ENCODE measurements at regions not wholly inside any gene's neighbourhood (a gene's known extent, or its start where the extent isn't known, plus 50 kb on each side); places are given as distances from the start of the nearest gene placed in this dataset.

DNA sequence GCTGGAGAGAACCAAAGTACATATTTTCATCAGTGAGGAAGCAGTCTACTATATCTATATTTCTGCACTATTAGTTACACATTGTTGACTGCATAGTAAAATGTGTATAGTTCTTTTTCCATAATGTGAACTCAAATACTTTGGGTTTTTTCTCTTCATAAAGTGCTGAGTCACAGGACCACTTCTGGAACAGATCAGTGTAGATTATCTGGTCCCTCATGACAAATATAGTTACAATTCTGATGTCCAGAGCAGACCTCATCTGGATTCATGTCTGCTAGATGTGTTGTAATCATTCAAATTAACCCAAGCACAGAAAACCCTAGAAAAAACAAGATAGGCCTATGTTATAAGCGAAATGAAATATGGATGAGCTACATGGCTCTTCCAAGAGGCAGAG is 171.4 kb downstream of the SUCLA2 start:
- FAIRE-seq (no peak), DNase-seq (ENCODE audit: low spot score) (no peak)

- no peak for FAIRE-seq
- no peak for DNase-seq (ENCODE audit: low spot score)
These were observed 174.6 kb downstream of the SUCLA2 start for GRCh38 chr13:47826471-47826870.

DNA sequence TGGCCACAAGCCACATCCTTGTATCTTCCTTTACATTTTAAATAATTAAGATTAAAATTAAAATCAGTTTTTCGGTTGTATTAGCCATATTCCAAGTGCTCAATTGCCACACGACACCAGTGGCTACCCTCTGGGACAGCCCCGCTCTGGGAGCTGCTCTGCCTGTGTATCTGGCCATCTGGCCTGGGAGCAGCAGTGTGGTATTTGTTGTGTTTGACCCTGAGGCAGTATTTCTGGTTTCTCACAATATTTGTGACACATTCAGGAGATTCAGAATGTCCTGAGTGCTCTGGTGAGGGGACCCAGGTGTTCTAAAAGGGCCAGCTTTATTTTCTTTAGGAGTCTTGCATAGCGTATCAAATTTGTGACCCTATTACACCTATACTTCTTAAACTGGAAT is 179.0 kb downstream of the SUCLA2 start:
- DNase-seq (ENCODE audit: low spot score) = no peak

GRCh38 chr13:47816831-47817230 is 184.2 kb downstream of the SUCLA2 start:
- DNase-seq (ENCODE audit: low spot score) (no peak), FAIRE-seq (no peak)

More for the DNA sequence above, 179.0 kb downstream of the SUCLA2 start:
- no peak for FAIRE-seq

DNA sequence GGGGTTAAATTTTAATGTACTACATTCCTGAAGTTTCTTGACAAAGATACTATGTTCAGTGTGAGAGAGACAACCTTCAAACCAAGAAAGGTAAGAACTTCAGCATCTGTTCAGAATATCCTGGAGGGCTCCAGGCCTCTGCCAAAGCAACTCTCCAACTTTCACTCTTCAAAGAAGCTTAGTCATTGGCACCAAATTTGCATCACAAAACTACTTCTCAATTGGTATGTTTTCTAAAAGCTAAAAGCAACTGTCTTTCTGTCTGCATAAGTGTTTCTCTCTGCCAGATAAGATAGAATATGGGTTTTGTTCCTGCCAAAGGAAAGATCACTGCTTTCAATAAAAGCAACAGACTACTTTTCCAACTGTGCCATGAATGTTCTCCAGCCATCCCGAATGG is 187.4 kb downstream of the SUCLA2 start:
- no peak for DNase-seq (ENCODE audit: low spot score)
- FAIRE-seq = no peak

DNA sequence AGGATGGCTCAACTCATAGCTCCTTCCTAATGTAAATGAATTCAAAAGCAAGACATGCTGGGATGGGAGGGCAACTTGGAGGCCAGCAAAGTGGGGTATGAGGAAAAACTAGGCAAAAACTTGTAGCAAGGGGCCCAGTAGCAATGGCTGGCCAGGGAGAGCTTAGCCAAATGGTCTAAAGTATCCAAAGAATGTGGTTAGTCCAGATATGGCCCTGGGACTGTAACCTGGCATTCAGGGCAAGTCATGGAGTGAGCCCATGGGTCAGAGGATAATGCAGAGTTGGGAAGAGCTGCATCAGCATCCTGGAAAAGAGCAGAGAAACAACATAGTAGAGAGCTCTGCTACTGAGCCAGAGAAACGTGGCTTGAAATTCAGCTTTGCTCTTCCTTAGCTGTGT is 191.7 kb downstream of the SUCLA2 start:
- FAIRE-seq (no peak), DNase-seq (ENCODE audit: low spot score) (no peak)

GRCh38 chr13:47803131-47803530 is 197.9 kb downstream of the SUCLA2 start:
- DNase-seq (ENCODE audit: low spot score) = no peak
- no peak for FAIRE-seq

DNA sequence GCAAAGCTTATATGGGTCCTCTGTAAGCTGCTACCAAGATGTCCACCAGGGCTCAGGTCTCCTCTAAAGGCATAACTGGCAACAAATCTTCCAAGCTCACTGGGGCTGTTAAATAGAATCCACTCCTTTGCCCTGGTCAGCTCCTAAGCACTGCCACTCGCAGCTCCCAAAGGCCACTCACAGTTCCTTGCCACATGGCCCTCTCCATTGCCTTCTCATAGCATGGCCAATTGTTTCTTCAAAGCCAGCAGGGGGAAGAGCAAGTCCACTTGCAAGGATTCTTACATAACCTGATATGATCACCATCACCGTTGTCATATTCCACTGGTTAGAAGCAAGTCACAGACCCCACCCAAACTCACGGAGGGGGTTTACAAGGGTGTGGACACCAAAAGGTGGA is 199.5 kb downstream of the SUCLA2 start:
- no peak for FAIRE-seq

DNA sequence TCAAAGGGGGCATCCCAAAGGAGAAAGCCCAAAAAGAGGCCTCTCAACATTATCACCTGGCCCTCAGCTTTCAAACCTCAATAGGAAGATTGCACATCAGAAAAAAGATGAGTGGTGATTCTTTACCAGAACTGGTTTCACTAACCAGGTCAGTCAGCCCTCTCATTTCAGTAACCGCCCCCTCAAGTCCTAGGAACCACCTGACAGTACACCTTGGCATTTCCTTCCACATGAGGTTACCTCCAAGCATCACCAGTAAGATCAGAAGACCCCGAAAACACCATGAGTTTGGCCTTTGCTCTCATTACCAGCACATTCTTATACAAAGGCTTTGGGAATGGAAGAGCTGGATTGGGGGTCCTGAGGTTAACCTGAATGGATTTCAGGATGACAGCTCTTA is 200.5 kb downstream of the SUCLA2 start:
- DNase-seq (ENCODE audit: low spot score) (no peak), FAIRE-seq (no peak)

More for the DNA sequence above, 199.5 kb downstream of the SUCLA2 start:
- no peak for DNase-seq (ENCODE audit: low spot score)

DNA sequence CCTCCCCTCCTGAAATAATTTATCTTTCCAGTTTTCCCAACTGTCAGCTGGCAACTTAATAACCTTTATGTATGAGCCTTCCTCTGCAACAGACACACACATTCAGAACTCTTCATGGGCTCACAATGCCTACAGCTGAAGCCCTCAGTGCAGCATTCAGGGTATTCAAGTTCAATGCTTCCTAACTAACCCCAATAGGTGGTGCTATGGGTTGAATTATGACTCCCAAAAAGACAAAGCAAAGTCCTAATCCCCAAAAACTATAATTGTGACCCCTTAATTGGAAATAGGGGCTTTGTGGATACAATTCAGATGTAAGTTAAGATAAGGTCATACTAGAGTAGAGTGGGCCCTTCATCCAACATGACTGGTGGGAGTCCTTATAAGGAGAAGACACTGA is 202.2 kb downstream of the SUCLA2 start:
- FAIRE-seq (no peak), DNase-seq (ENCODE audit: low spot score) (no peak)

DNA sequence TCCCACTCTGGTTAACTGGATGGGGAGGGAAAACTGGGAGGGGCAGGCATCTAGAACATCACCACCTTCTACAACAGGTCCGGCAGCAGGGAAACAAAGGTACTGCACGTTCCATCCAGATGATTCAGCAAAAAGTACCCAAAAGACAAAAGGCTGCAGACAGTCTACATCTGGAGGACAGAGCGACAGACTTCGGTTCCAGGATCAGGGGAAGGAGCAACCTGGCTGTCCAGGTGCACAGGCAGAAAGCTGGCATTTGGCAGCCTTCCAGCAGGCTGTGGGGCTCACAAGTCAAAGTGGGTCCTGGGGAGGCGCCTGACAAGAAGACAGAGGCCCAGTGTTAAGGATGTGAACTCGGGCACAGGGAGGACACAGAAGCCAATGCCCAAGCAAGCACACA is 202.9 kb downstream of the SUCLA2 start:
- no peak for FAIRE-seq
- DNase-seq (ENCODE audit: low spot score) = no peak

DNA sequence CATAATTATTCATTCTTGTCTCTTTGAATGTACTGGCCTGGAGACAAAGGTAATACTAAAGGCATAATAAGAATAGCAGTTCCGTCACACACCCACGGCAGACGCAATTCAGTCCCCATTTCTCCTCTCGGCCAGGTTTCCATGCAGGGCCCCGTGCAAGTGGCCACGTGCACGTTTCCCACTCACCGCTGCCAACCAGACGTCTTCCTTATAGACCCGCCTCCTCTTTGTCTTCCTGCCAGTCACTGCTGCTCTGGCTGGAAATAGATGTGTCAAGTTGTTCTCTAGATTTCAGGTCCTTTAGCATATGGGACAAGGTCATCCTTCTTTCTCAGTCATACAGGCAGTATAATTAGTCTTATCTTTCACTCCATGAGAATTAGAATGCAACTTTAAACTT is 204.3 kb downstream of the SUCLA2 start:
- no peak for FAIRE-seq
- no peak for DNase-seq (ENCODE audit: low spot score)

GRCh38 chr13:47794963-47795362 is 206.1 kb downstream of the SUCLA2 start:
- FAIRE-seq (no peak), DNase-seq (ENCODE audit: low spot score) (peak; percentile 10)

DNA sequence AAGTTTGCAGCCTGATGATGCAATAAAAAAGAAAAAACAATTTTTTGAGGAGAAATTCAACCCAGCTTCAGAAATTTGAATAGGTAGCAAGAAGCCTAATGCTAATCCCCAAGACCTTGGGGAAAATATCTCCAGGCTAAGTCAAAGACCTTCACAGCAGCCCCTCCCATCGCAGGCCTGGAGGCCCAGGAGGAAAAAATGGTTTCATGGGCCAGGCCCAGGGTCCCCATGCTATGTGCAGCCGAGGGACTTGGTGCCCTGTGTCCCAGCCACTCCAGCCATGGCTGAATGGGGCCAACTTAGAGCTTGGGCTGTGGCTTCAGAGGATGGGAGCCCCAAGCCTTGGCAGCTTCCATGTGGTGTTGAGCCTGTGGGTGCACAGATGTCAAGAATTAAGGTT is 210.3 kb downstream of the SUCLA2 start:
- no peak for DNase-seq (ENCODE audit: low spot score)
- FAIRE-seq = no peak

- FAIRE-seq = no peak
- DNase-seq (ENCODE audit: low spot score) = no peak
These were observed 212.2 kb downstream of the SUCLA2 start for GRCh38 chr13:47788844-47789243.

GRCh38 chr13:47774671-47774994 is 226.4 kb downstream of the SUCLA2 start:
- no peak for DNase-seq (ENCODE audit: low spot score)
- no peak for FAIRE-seq

DNA sequence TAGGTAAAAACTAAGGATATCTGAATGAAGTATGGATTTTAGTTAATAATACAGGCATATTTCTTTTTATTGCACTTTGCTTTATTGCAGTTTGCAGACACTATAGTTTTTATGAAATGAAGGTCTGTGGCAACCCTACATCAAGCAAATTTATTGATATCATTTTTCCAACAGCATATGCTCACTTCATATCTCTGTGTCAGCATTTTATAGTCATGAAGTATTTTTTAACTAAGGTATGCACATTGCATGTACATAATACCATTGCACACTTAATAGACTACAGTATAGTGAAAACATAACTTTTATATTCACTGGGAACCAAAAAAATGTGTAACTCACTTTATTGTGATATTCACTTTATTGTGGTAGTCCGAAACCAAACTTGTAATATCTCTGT is 236.3 kb downstream of the SUCLA2 start:
- DNase-seq (ENCODE audit: low spot score) = no peak
- no peak for FAIRE-seq

DNA sequence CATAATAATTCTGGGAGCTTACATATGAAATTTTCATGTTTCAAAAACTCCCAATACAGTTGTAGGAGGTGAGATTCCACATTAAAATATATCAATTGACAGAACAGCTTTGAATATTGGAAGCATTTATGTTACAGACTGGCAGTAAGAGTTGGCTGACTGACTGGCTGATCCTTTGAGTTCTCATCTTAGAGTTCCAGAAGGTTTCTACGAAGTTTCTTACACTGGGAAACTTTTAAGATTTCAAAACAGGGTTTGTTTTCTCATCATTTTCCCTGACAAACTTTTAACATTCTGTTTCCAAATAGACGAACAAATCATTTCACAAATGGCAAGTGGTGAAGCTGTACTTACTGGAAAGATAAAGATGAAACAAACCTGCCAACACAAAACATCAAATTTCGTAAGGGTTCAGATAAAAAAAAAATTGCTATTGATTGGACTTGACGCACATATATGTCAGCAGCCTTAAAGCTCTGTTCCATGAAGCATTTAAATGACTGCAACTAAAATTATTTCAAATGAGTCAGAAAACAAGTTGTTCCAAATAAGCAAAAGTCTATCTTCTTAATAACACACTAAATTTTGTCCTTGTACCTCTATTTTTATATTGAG is 243.5 kb downstream of the SUCLA2 start:
- FAIRE-seq = no peak
- DNase-seq (ENCODE audit: low spot score) = no peak

DNA sequence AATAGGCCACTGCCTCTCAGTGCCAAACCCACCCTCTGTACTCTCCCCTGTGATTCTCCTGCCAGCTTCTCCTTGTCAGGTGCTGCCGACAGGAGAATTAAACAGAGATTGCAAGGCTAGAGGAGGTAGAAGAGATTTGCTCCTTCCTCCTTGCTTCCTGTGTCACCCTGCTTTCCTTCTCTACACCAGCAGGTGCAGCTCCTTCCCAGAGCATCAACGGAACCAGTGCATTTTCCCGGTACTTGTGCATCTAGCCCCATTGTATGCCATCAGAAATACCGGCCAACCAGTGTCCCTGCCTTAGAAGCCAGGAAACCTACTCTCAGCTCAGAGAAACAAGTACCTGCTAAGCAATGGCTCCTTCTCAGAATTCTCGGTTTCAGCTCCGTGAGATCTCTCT is 253.2 kb downstream of the SUCLA2 start:
- no peak for FAIRE-seq
- DNase-seq (ENCODE audit: low spot score) = no peak

- FAIRE-seq (no peak), DNase-seq (ENCODE audit: low spot score) (no peak)
These were observed 274.7 kb downstream of the SUCLA2 start for GRCh38 chr13:47726394-47726793.

DNA sequence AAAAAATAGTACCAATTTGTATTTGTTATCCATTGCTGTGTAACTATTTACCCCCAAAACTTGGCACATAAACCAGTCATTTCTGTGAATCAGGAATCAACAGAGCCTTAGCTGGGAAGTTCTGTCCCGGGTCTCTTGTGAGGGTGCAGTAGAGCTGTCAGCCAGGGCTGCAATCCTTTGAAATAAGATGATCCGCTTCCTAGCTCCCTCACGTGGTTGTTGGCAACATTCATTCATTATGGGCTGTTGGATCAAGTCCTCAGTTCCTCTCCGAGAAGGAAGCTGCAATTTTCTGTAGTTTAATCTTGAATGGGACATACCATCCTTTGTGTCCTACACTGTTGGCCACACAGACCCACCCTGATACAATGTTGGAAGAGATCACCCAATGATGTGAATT is 277.2 kb downstream of the SUCLA2 start:
- DNase-seq (ENCODE audit: low spot score) = no peak
- no peak for FAIRE-seq

DNA sequence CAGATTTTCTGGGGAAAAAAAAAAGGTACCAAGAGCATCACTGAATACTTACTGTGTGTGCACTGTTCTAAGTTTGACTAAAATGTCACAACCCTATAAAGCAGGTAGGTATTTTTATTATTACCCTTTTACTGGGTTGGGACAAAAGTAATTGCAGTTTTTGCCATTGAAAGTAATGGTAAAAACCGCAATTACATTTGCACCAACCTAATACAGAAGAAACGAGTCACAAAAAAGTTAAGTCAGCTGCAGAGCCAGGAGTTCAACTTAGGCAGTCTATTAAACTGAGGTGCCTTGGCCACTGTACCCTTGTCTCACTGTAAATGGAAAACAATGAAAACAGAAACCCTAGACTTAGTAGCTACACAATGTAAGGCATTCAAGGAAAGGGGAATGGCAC is 281.9 kb downstream of the SUCLA2 start:
- DNase-seq (ENCODE audit: low spot score) = no peak
- no peak for FAIRE-seq

- FAIRE-seq (no peak), DNase-seq (ENCODE audit: low spot score) (no peak)
These were observed 282.5 kb downstream of the SUCLA2 start for GRCh38 chr13:47718556-47718955.

GRCh38 chr13:47708386-47708785 is 292.7 kb downstream of the SUCLA2 start:
- FAIRE-seq (no peak), DNase-seq (ENCODE audit: low spot score) (peak; percentile 8)
